Panc1 (cell line): ENCODE measurements at regions not wholly inside any gene's neighbourhood (a gene's known extent, or its start where the extent isn't known, plus 50 kb on each side); places are given as distances from the start of the nearest gene placed in this dataset.

Source experiments
- ATAC-seq: fragments of 200-7000 bp; cut with Tn5 transposase; 2 replicates; pipeline ENCODE4 v1.9.1; 2020; ENCODE audit warnings: mild to moderate bottlenecking, moderate library complexity
- BruUV-seq: library from RNA; stranded (reverse); fragments of 400-500 nt; replicated peaks from 2 replicates; lab custom pipeline; 2021; lab: Mats Ljungman, UMichigan
- CTCF ChIA-PET: fragments of 300-600 bp; sonication (Branson Sonifier 250); formaldehyde crosslinking; loops from one replicate; lab custom pipeline; 2022; ENCODE audit warnings: antibody characterized with exemption; lab: Charles Lee
- POLR2A ChIA-PET: fragments of 300-600 bp; sonication (Branson Sonifier 250); formaldehyde crosslinking; loops from one replicate; lab custom pipeline; 2022; ENCODE audit warnings: antibody characterized with exemption; lab: Charles Lee
- DNase-seq: peaks from one replicate; pipeline ENCODE4 v3.0.0-alpha.2; 2010; ENCODE audit warnings: low read depth, low spot score
- H3K27ac ChIP-seq: 2 replicates; pipeline ENCODE4 v1.5.1; 2011; ENCODE audit warnings: mild to moderate bottlenecking, low read length, inconsistent platforms
- H3K27me3 ChIP-seq: fragments of 200-500 bp; sonication (Bioruptor generic); 2 replicates; pipeline ENCODE4 v1.6.0; 2014; ENCODE audit warnings: low read length, inconsistent platforms; ENCODE audit not compliant: control insufficient read depth, insufficient read depth
- H3K36me3 ChIP-seq: fragments of 200-500 bp; sonication (Bioruptor generic); 2 replicates; pipeline ENCODE4 v1.5.1; 2014; ENCODE audit warnings: inconsistent platforms, mild to moderate bottlenecking, low read length, moderate library complexity; ENCODE audit not compliant: control insufficient read depth, insufficient read depth
- H3K4me1 ChIP-seq: 2 replicates; pipeline ENCODE4 v1.5.1; 2011; ENCODE audit warnings: inconsistent platforms, mild to moderate bottlenecking, low read length, moderate library complexity; ENCODE audit not compliant: control insufficient read depth, insufficient read depth
- H3K4me3 ChIP-seq, 2 experiments: 2 replicates each; pipeline ENCODE4 v1.5.1; 2011 to 2012; ENCODE audit warnings: low read depth in 2 of 2, low read length in 2 of 2, mild to moderate bottlenecking in 2 of 2, inconsistent platforms in 1 of 2, moderate library complexity in 1 of 2
- H3K9me3 ChIP-seq: fragments of 200-500 bp; sonication (Bioruptor generic); 2 replicates; pipeline ENCODE4 v1.5.1; 2014; ENCODE audit warnings: low read depth, mild to moderate bottlenecking, inconsistent platforms, low read length, moderate library complexity; ENCODE audit not compliant: control insufficient read depth, insufficient read depth
- POLR2AphosphoS5 ChIP-seq: IDR thresholded peaks from 2 replicates; pipeline ENCODE4 v1.6.1; 2012; ENCODE audit warnings: mild to moderate bottlenecking, low read depth, low read length, moderate library complexity
- SIN3A ChIP-seq: IDR thresholded peaks from 2 replicates; pipeline ENCODE4 v1.6.1; 2012; ENCODE audit warnings: low read depth, mild to moderate bottlenecking, low read length, moderate library complexity, borderline replicate concordance; ENCODE audit not compliant: insufficient read depth
- TCF7L2 ChIP-seq: IDR thresholded peaks from 2 replicates; pipeline ENCODE4 v1.6.1; 2011; ENCODE audit warnings: mild to moderate bottlenecking, low read depth, low read length, inconsistent platforms
- in situ Hi-C: cut with HindIII; loops from 2 replicates; pipeline ENCODE4 v1.10.0; 2016; ENCODE audit warnings: low sequenced_read_pairs, low pct_unique_long_range_greater_than_20kb
- intact Hi-C: fragments of 100-400 bp; cut with micrococcal nuclease; formaldehyde crosslinking; loops from one replicate; pipeline ENCODE4 v1.10.0; 2022; ENCODE audit not compliant: unreplicated experiment
- TF ChIP-seq, protein P1 (sequence below): fragments of 450-650 bp; IDR thresholded peaks from 2 replicates; pipeline ENCODE4 v1.5.1; 2017; ENCODE audit warnings: mild to moderate bottlenecking
- TF ChIP-seq, protein P2 (sequence below), 2 experiments: IDR thresholded peaks; 2 replicates each; pipeline ENCODE4 v1.6.1; 2011 to 2012; ENCODE audit warnings: low read depth in 2 of 2, control low read depth in 1 of 2, low read length in 1 of 2, mild to moderate bottlenecking in 1 of 2, moderate library complexity in 1 of 2; ENCODE audit not compliant: insufficient read depth in 1 of 2

- Histone ChIP-seq H3K36me3 (no peaks in the 10 kb centered on the region), H3K9me3 (no peaks in the 10 kb centered on the region), H3K27ac (peak overlapping the region; percentile 84), H3K4me3 (peak overlapping the region; percentile 72 to 77), H3K4me1 (peaks cover 19% of the 10 kb centered on the region), H3K27me3 (no peaks in the 10 kb centered on the region)
- ATAC-seq (peak; percentile 39), DNase-seq (no peak)
- BruUV-seq = no TSS peak
- TF ChIP-seq SIN3A (no peak), POLR2AphosphoS5 (no peak), TCF7L2 (no peak)
- TF ChIP-seq, protein P1, sequence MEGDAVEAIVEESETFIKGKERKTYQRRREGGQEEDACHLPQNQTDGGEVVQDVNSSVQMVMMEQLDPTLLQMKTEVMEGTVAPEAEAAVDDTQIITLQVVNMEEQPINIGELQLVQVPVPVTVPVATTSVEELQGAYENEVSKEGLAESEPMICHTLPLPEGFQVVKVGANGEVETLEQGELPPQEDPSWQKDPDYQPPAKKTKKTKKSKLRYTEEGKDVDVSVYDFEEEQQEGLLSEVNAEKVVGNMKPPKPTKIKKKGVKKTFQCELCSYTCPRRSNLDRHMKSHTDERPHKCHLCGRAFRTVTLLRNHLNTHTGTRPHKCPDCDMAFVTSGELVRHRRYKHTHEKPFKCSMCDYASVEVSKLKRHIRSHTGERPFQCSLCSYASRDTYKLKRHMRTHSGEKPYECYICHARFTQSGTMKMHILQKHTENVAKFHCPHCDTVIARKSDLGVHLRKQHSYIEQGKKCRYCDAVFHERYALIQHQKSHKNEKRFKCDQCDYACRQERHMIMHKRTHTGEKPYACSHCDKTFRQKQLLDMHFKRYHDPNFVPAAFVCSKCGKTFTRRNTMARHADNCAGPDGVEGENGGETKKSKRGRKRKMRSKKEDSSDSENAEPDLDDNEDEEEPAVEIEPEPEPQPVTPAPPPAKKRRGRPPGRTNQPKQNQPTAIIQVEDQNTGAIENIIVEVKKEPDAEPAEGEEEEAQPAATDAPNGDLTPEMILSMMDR = no peak
- TF ChIP-seq, protein P2, sequence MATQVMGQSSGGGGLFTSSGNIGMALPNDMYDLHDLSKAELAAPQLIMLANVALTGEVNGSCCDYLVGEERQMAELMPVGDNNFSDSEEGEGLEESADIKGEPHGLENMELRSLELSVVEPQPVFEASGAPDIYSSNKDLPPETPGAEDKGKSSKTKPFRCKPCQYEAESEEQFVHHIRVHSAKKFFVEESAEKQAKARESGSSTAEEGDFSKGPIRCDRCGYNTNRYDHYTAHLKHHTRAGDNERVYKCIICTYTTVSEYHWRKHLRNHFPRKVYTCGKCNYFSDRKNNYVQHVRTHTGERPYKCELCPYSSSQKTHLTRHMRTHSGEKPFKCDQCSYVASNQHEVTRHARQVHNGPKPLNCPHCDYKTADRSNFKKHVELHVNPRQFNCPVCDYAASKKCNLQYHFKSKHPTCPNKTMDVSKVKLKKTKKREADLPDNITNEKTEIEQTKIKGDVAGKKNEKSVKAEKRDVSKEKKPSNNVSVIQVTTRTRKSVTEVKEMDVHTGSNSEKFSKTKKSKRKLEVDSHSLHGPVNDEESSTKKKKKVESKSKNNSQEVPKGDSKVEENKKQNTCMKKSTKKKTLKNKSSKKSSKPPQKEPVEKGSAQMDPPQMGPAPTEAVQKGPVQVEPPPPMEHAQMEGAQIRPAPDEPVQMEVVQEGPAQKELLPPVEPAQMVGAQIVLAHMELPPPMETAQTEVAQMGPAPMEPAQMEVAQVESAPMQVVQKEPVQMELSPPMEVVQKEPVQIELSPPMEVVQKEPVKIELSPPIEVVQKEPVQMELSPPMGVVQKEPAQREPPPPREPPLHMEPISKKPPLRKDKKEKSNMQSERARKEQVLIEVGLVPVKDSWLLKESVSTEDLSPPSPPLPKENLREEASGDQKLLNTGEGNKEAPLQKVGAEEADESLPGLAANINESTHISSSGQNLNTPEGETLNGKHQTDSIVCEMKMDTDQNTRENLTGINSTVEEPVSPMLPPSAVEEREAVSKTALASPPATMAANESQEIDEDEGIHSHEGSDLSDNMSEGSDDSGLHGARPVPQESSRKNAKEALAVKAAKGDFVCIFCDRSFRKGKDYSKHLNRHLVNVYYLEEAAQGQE (IDR thresholded peaks at IDR 0.05; ENCODE audit: insufficient read depth in 1 of 2, low read depth in 2 of 2, low read length in 1 of 2) = no peak
- ChIA-PET CTCF (no interaction called here), POLR2A (no interaction called here)
- intact Hi-C loops = loop anchor here (5.0 kb wide), 2 partner anchors 122 to 267 kb away; no protein-coding TSS in a partner anchor
- in situ Hi-C loops = no loop called here
Observed at GRCh38 chr10:29734962-29735627, 100.3 kb upstream of the SVIL start.

DNA sequence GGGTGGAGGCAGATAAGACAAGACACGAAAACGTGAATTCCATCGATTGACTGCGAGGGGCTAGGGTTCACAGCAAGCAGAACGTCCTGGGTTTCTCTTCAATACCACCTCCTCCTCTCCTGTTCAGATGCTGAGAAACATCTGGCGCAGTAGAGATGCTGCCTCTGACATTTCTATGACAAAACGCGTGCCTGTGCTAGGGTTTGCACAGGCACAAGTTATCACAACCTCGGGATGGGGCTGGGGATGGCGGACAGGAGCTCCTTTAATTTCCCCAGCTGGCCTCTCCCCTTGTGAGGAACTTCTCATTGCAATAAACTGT is 99.8 kb upstream of the SVIL start:
- intact Hi-C loops = loop anchor here (5.0 kb wide), 1 partner anchor 268 kb away; no protein-coding TSS in a partner anchor
- in situ Hi-C loops = no loop called here
- TF ChIP-seq, protein P1 = no peak
- TF ChIP-seq, protein P2 (IDR thresholded peaks at IDR 0.05; ENCODE audit: insufficient read depth in 1 of 2, low read depth in 2 of 2, low read length in 1 of 2) = no peak
- no peak for TF ChIP-seq TCF7L2
- TF ChIP-seq SIN3A = no peak
- TF ChIP-seq POLR2AphosphoS5 = no peak
- ATAC-seq (no peak), DNase-seq (no peak)
- CTCF ChIA-PET = no interaction called here
- Histone ChIP-seq H3K4me1 (peaks cover 19% of the 10 kb centered on the region), H3K9me3 (no peaks in the 10 kb centered on the region), H3K27ac (peak overlapping the region; percentile 84), H3K27me3 (no peaks in the 10 kb centered on the region), H3K4me3 (peak overlapping the region; percentile 72 to 77), H3K36me3 (no peaks in the 10 kb centered on the region)
- BruUV-seq = no TSS peak
- POLR2A ChIA-PET = no interaction called here
